ENCODE measurements at regions not wholly inside any gene's neighbourhood (a gene's known extent, or its start where the extent isn't known, plus 50 kb on each side); places are given as distances from the start of the nearest gene placed in this dataset.

GRCh38 chr3:82498186-82498585 lies 736.7 kb upstream of the GBE1 start:
- TF ChIP-seq CTCF (IDR thresholded peaks at IDR 0.05; ENCODE audit: poor library complexity, severe bottlenecking), result no peak
- H3K4me3 ChIP-seq (ENCODE audit: severe bottlenecking), result no peak overlapping the region
- H3K36me3 ChIP-seq (ENCODE audit: low read depth), result no peaks in the 10 kb centered on the region
- no peak for ATAC-seq (ENCODE audit: low read depth)
- DNase-seq (ENCODE audit: low spot score), result no peak
- no peaks in the 10 kb centered on the region for H3K27me3 ChIP-seq (ENCODE audit: insufficient read depth, poor library complexity, severe bottlenecking)
- no peaks in the 10 kb centered on the region for H3K4me1 ChIP-seq (ENCODE audit: insufficient read depth, poor library complexity, severe bottlenecking)
- no peaks in the 10 kb centered on the region for H3K9me3 ChIP-seq (ENCODE audit: severe bottlenecking)
- no peak overlapping the region for H3K27ac ChIP-seq (ENCODE audit: poor library complexity, severe bottlenecking)

GRCh38 chr3:82496890-82497560 lies 735.6 kb upstream of the GBE1 start:
- Histone ChIP-seq H3K27ac (ENCODE audit: poor library complexity, severe bottlenecking) (no peak overlapping the region), H3K4me3 (ENCODE audit: severe bottlenecking) (no peak overlapping the region), H3K27me3 (ENCODE audit: insufficient read depth, poor library complexity, severe bottlenecking) (no peaks in the 10 kb centered on the region), H3K36me3 (ENCODE audit: low read depth) (no peaks in the 10 kb centered on the region), H3K4me1 (ENCODE audit: insufficient read depth, poor library complexity, severe bottlenecking) (no peaks in the 10 kb centered on the region), H3K9me3 (ENCODE audit: severe bottlenecking) (no peaks in the 10 kb centered on the region)
- no peak for DNase-seq (ENCODE audit: low spot score)
- 0 out of 3 replicates have a peak, but pooled peaks have one; percentile 35 for ATAC-seq (ENCODE audit: low read depth)
- peak; percentile 40 for TF ChIP-seq CTCF (IDR thresholded peaks at IDR 0.05; ENCODE audit: poor library complexity, severe bottlenecking)

- Histone ChIP-seq H3K4me3 (ENCODE audit: severe bottlenecking) (no peak overlapping the region), H3K27me3 (ENCODE audit: insufficient read depth, poor library complexity, severe bottlenecking) (no peaks in the 10 kb centered on the region), H3K4me1 (ENCODE audit: insufficient read depth, poor library complexity, severe bottlenecking) (no peaks in the 10 kb centered on the region), H3K9me3 (ENCODE audit: severe bottlenecking) (no peaks in the 10 kb centered on the region), H3K36me3 (ENCODE audit: low read depth) (no peaks in the 10 kb centered on the region), H3K27ac (ENCODE audit: poor library complexity, severe bottlenecking) (no peak overlapping the region)
- ATAC-seq (ENCODE audit: low read depth), result no peak
- no peak for TF ChIP-seq CTCF (IDR thresholded peaks at IDR 0.05; ENCODE audit: poor library complexity, severe bottlenecking)
- DNase-seq (ENCODE audit: low spot score), result no peak
Measured at GRCh38 chr3:82495655-82496054, 734.2 kb upstream of the GBE1 start.

- TF ChIP-seq CTCF (IDR thresholded peaks at IDR 0.05; ENCODE audit: poor library complexity, severe bottlenecking), result no peak
- no peaks in the 10 kb centered on the region for H3K27me3 ChIP-seq (ENCODE audit: insufficient read depth, poor library complexity, severe bottlenecking)
- no peaks in the 10 kb centered on the region for H3K36me3 ChIP-seq (ENCODE audit: low read depth)
- H3K4me1 ChIP-seq (ENCODE audit: insufficient read depth, poor library complexity, severe bottlenecking), result no peaks in the 10 kb centered on the region
- no peaks in the 10 kb centered on the region for H3K9me3 ChIP-seq (ENCODE audit: severe bottlenecking)
- H3K4me3 ChIP-seq (ENCODE audit: severe bottlenecking), result no peak overlapping the region
- no peak for DNase-seq (ENCODE audit: low spot score)
- ATAC-seq (ENCODE audit: low read depth), result no peak
- H3K27ac ChIP-seq (ENCODE audit: poor library complexity, severe bottlenecking), result no peak overlapping the region
Measured at GRCh38 chr3:82494977-82495489, 733.6 kb upstream of the GBE1 start.

- H3K9me3 ChIP-seq (ENCODE audit: severe bottlenecking), result no peaks in the 10 kb centered on the region
- DNase-seq (ENCODE audit: low spot score) (no peak), ATAC-seq (ENCODE audit: low read depth) (no peak)
- no peaks in the 10 kb centered on the region for H3K4me1 ChIP-seq (ENCODE audit: insufficient read depth, poor library complexity, severe bottlenecking)
- H3K4me3 ChIP-seq (ENCODE audit: severe bottlenecking), result no peak overlapping the region
- no peaks in the 10 kb centered on the region for H3K36me3 ChIP-seq (ENCODE audit: low read depth)
- H3K27ac ChIP-seq (ENCODE audit: poor library complexity, severe bottlenecking), result no peak overlapping the region
- no peak for TF ChIP-seq CTCF (IDR thresholded peaks at IDR 0.05; ENCODE audit: poor library complexity, severe bottlenecking)
- no peaks in the 10 kb centered on the region for H3K27me3 ChIP-seq (ENCODE audit: insufficient read depth, poor library complexity, severe bottlenecking)
Measured at GRCh38 chr3:82493858-82494257, 732.4 kb upstream of the GBE1 start.
